B cell (primary cell): ENCODE measurements at regions not wholly inside any gene's neighbourhood (a gene's known extent, or its start where the extent isn't known, plus 50 kb on each side); places are given as distances from the start of the nearest gene placed in this dataset.

Source experiments
- ATAC-seq: fragments of 200-7000 bp; cut with Tn5 transposase; one replicate; pipeline ENCODE4 v1.10.0; 2021; ENCODE audit warnings: low read depth, mild to moderate bottlenecking, moderate number of reproducible peaks, moderate library complexity
- CTCF ChIA-PET: fragments of 350-600 bp; sonication (Branson Sonifier 250); formaldehyde crosslinking; loops from one replicate; lab custom pipeline; 2021; ENCODE audit warnings: antibody characterized with exemption, inconsistent platforms; lab: Charles Lee
- POLR2A ChIA-PET: fragments of 350-600 bp; sonication (Branson Sonifier 250); formaldehyde crosslinking; loops from one replicate; lab custom pipeline; 2021; ENCODE audit warnings: antibody characterized with exemption; lab: Charles Lee
- DNase-seq: peaks from one replicate; pipeline ENCODE4 v3.0.0; 2013
- H2AFZ ChIP-seq: 2 replicates; pipeline ENCODE4 v1.6.1; 2012; ENCODE audit warnings: mild to moderate bottlenecking, low read depth, low read length; ENCODE audit not compliant: insufficient read depth, poor library complexity, severe bottlenecking
- H3K27ac ChIP-seq, 2 donors: 1 replicate in 1 of 2; 2 replicates in 1 of 2; pipeline ENCODE4 v1.5.1; 2012 to 2013; ENCODE audit warnings: low read length in 2 of 2, mild to moderate bottlenecking in 2 of 2, moderate library complexity in 1 of 2
- H3K27me3 ChIP-seq, 4 experiments: fragments of 200-600 bp in 1 of 4; sonication (generic) in 1 of 4; replicated peaks in 1 of 4; 1 replicate in 2 of 4; 2 replicates in 2 of 4; pipeline versions ENCODE4 v1.6.1 to v1.7.0; 2013 to 2016; ENCODE audit warnings: low read length in 3 of 4, mild to moderate bottlenecking in 2 of 4, mixed read lengths in 1 of 4, moderate library complexity in 1 of 4; ENCODE audit not compliant: insufficient read depth in 4 of 4, control insufficient read depth in 3 of 4; ENCODE audit errors: control extremely low read depth in 1 of 4
- H3K36me3 ChIP-seq, 2 experiments: replicated peaks in 1 of 2; 1 replicate in 1 of 2; 2 replicates in 1 of 2; pipeline versions ENCODE4 v1.6.1 to v1.7.1; 2013; ENCODE audit warnings: low read length in 1 of 2; ENCODE audit not compliant: insufficient read depth in 2 of 2, control insufficient read depth in 1 of 2; ENCODE audit errors: control extremely low read depth in 1 of 2, extremely low read depth in 1 of 2
- H3K4me1 ChIP-seq, 2 donors: fragments of 200-600 bp in 1 of 2; sonication (generic) in 1 of 2; 1 replicate in 1 of 2; 2 replicates in 1 of 2; pipeline versions ENCODE4 v1.5.1 to v1.6.1; 2013 to 2017; ENCODE audit warnings: low read length in 2 of 2; ENCODE audit not compliant: control insufficient read depth in 2 of 2, insufficient read depth in 2 of 2
- H3K4me2 ChIP-seq: replicated peaks from 2 replicates; pipeline ENCODE3; 2012; ENCODE audit warnings: mild to moderate bottlenecking, low read depth, low read length; ENCODE audit not compliant: poor library complexity, severe bottlenecking
- H3K4me3 ChIP-seq, 5 experiments: fragments of 200-600 bp in 1 of 5; sonication (generic) in 1 of 5; 1 replicate in 3 of 5; 2 replicates in 2 of 5; pipeline versions ENCODE4 v1.5.1 to v1.7.0; 2011 to 2016; ENCODE audit warnings: low read length in 4 of 5, mild to moderate bottlenecking in 4 of 5, low read depth in 2 of 5, control low read depth in 1 of 5, moderate library complexity in 1 of 5; ENCODE audit not compliant: insufficient read depth in 1 of 5; ENCODE audit errors: control extremely low read depth in 1 of 5, extremely low read depth in 1 of 5
- H3K79me2 ChIP-seq: fragments of 200-600 bp; sonication (generic); one replicate; pipeline ENCODE4 v1.6.0; 2016; ENCODE audit warnings: low read length; ENCODE audit not compliant: control insufficient read depth, insufficient read depth
- H3K9ac ChIP-seq: fragments of 200-600 bp; sonication (generic); 2 replicates; pipeline ENCODE4 v1.6.1; 2017; ENCODE audit warnings: mild to moderate bottlenecking, low read length, moderate library complexity
- H3K9me3 ChIP-seq, 3 donors: one replicate each; pipeline versions ENCODE4 v1.6.1 to v1.7.1; 2013; ENCODE audit warnings: low read length in 2 of 3; ENCODE audit not compliant: control insufficient read depth in 2 of 3, insufficient read depth in 1 of 3; ENCODE audit errors: control extremely low read depth in 1 of 3
- H4K20me1 ChIP-seq: 2 replicates; pipeline ENCODE4 v1.6.0; 2012; ENCODE audit warnings: mild to moderate bottlenecking, low read length; ENCODE audit not compliant: insufficient read depth, control insufficient read depth, poor library complexity, severe bottlenecking
- H3K27ac Mint-ChIP-seq: one replicate; pipeline ENCODE4 v1.8.0; 2021; ENCODE audit warnings: mixed read lengths
- H3K27me3 Mint-ChIP-seq: one replicate; pipeline ENCODE4 v1.8.0; 2021; ENCODE audit warnings: mixed read lengths
- H3K4me1 Mint-ChIP-seq: one replicate; pipeline ENCODE4 v1.8.0; 2021; ENCODE audit warnings: mixed read lengths
- H3K4me3 Mint-ChIP-seq: one replicate; pipeline ENCODE4 v1.8.0; 2021; ENCODE audit warnings: mixed read lengths
- H3K9me3 Mint-ChIP-seq: one replicate; pipeline ENCODE4 v1.8.0; 2022; ENCODE audit warnings: mixed read lengths; ENCODE audit not compliant: insufficient read depth
- CTCF ChIP-seq: fragments of 200-600 bp; IDR thresholded peaks from one replicate; pipeline ENCODE4 v1.8.0; 2022; ENCODE audit warnings: antibody characterized with exemption, mild to moderate bottlenecking
- EZH2 ChIP-seq: IDR thresholded peaks from 2 replicates; pipeline ENCODE4 v1.6.1; 2012; ENCODE audit warnings: borderline replicate concordance, low read depth, mild to moderate bottlenecking, moderate library complexity, low read length; ENCODE audit not compliant: insufficient read depth, poor library complexity, severe bottlenecking
- WGBS: methylation state at CpG from one replicate; pipeline ENCODE4 v1.1.5; 2013; ENCODE audit warnings: missing lambda C conversion rate; ENCODE audit not compliant: insufficient coverage; 5-methylcytosine and 5-hydroxymethylcytosine counted together
- intact Hi-C: fragments of 100-400 bp; cut with micrococcal nuclease; formaldehyde crosslinking; loops from one replicate; pipeline ENCODE4 v1.10.0; 2022

DNA sequence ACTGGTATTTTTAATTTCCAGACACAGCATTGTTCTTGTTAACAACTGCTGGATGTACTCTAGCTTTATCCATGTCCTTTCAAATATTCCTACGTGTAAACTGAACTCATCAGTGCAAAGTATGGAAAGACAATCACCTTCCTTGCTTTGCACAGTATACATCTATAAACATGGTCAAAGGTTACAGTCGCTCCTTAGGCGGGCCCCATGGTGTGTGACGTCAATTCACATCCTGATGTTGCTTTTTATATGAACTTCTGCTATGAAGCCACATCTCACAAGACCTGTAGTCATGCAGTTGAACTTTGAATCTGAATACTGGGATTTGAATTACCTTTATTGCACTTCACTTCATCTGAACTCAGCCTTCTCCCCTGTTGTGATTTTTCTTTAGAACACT, 447.6 kb upstream of the PSMD7 start:
- Histone ChIP-seq H3K4me3 (no peak overlapping the region), H3K9ac (no peak overlapping the region), H4K20me1 (no peaks in the 10 kb centered on the region), H3K27me3 (no peaks in the 10 kb centered on the region), H3K9me3 (no peaks in the 10 kb centered on the region), H3K79me2 (no peaks in the 10 kb centered on the region), H3K27ac (no peak overlapping the region), H2AFZ (no peak overlapping the region), H3K36me3 (no peaks in the 10 kb centered on the region), H3K4me2 (no peak overlapping the region), H3K4me1 (no peaks in the 10 kb centered on the region)
- TF ChIP-seq CTCF (no peak), EZH2 (no peak)
- Mint-ChIP-seq H3K27ac (no peak overlapping the region), H3K4me1 (no peaks in the 10 kb centered on the region), H3K4me3 (no peak overlapping the region), H3K27me3 (no peaks in the 10 kb centered on the region), H3K9me3 (no peaks in the 10 kb centered on the region)
- WGBS = 90% methylated on average over 3 of the region's 4 CpGs
- ChIA-PET POLR2A (no interaction called here), CTCF (no interaction called here)
- no peak for ATAC-seq
- DNase-seq = no peak
- intact Hi-C loops = no loop called here

GRCh38 chr16:73847090-73847489, 449.5 kb upstream of the PSMD7 start:
- POLR2A ChIA-PET = no interaction called here
- no peak for ATAC-seq

More at GRCh38 chr16:73847090-73847489, 449.5 kb upstream of the PSMD7 start:
- Histone ChIP-seq H3K9me3 (no peaks in the 10 kb centered on the region), H3K27me3 (no peaks in the 10 kb centered on the region), H3K4me2 (no peak overlapping the region), H3K4me1 (no peaks in the 10 kb centered on the region), H3K36me3 (no peaks in the 10 kb centered on the region), H3K79me2 (no peaks in the 10 kb centered on the region), H3K4me3 (no peak overlapping the region), H3K27ac (no peak overlapping the region), H3K9ac (no peak overlapping the region), H4K20me1 (no peaks in the 10 kb centered on the region), H2AFZ (no peak overlapping the region)
- H3K4me1 Mint-ChIP-seq = no peaks in the 10 kb centered on the region
- no peak for DNase-seq
- no peak overlapping the region for H3K4me3 Mint-ChIP-seq
- WGBS = 83% methylated on average over 3 of the region's 3 CpGs
- H3K27me3 Mint-ChIP-seq = no peaks in the 10 kb centered on the region
- H3K27ac Mint-ChIP-seq = no peak overlapping the region
- CTCF ChIA-PET = no interaction called here
- no peak for TF ChIP-seq EZH2
- no peak for TF ChIP-seq CTCF
- no peaks in the 10 kb centered on the region for H3K9me3 Mint-ChIP-seq
- intact Hi-C loops = no loop called here
